ENCODE measurements at regions not wholly inside any gene's neighbourhood (a gene's known extent, or its start where the extent isn't known, plus 50 kb on each side); places are given as distances from the start of the nearest gene placed in this dataset.

DNA sequence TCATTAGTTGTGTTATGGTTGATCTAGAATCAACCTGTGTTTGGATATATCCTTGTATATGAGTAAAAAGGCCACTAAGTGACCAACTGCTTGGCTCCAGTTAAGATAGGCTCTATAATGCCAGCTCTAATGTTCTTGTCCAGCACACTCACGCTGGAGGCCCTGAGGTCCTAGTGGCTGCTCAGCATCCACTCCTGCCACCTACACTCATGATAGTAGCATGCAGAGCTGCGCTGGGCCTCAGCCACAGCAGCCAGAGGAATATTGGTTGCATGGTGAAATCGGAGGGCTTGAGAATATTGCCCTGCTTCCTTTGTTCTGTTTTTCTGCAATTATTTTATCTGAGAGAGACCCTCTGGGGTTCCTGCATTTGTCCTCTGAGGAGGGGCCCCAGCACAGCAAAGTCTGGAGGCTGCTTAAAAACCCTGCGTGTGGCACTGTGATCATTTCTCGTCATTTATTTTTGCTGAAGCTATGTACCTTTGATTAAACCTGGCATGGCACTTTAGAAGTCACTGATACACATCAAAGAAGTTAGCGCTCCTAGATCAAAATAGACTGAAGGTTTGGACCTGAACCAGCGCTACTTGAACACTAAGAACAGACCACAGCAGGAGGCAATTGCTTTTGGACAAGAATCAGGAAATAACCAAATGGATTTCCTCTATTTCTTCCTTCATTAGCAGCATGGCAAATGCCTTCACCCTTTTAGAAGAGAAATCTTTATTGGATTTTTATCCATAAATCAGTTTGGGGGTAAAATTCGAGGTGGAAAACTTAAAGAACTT is 398.4 kb upstream of the ID4 start:
- no peak overlapping the region for H3K27ac ChIP-seq

DNA sequence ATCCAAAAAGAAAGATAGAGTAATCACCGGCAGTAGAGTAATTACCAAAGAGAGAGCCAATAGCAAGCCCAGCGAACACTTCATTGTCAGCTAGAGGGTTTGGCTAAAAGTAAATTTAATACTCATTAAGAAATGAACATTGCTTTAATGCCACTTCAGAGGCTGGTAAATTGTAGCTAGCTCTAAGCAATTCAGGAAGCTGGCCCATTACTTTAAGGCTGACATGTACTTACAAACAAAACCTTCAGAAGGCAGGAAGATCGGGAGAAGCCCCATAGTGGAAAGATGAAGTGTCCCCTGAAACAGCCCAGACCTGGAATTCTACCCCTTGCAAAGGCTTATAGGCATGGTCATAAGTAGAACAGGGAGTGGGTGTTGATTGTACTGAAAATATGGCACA is 396.6 kb upstream of the ID4 start:
- TF ChIP-seq, protein P1, sequence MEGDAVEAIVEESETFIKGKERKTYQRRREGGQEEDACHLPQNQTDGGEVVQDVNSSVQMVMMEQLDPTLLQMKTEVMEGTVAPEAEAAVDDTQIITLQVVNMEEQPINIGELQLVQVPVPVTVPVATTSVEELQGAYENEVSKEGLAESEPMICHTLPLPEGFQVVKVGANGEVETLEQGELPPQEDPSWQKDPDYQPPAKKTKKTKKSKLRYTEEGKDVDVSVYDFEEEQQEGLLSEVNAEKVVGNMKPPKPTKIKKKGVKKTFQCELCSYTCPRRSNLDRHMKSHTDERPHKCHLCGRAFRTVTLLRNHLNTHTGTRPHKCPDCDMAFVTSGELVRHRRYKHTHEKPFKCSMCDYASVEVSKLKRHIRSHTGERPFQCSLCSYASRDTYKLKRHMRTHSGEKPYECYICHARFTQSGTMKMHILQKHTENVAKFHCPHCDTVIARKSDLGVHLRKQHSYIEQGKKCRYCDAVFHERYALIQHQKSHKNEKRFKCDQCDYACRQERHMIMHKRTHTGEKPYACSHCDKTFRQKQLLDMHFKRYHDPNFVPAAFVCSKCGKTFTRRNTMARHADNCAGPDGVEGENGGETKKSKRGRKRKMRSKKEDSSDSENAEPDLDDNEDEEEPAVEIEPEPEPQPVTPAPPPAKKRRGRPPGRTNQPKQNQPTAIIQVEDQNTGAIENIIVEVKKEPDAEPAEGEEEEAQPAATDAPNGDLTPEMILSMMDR (IDR thresholded peaks at IDR 0.05), result no peak
- TF ChIP-seq ZFX (IDR thresholded peaks at IDR 0.05; ENCODE audit: borderline replicate concordance), result no peak
- H3K27ac ChIP-seq, result no peak overlapping the region

More for the DNA sequence above, 398.4 kb upstream of the ID4 start:
- TF ChIP-seq, protein P1 (IDR thresholded peaks at IDR 0.05), result no peak
- no peak for TF ChIP-seq ZFX (IDR thresholded peaks at IDR 0.05; ENCODE audit: borderline replicate concordance)

DNA sequence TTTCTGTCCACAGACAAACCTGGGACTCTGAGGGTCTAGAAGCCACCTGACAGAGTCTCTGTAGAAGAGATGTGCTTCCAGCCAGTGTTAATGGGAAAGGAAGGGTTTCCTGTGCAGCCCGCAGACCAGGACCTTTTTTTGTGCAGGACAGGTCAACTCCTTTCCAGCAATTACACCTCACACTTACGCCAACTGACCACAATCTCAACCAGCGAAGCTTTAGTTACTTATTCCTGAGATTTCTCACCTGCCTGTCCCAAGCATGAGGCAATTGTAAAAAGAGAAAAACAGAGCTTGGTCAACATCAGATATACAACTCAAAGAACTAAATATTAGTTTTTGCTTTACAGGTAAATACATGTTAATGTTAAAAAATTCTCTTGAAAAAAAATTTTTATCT is 393.8 kb upstream of the ID4 start:
- no peak overlapping the region for H3K27ac ChIP-seq
- TF ChIP-seq ZFX (IDR thresholded peaks at IDR 0.05; ENCODE audit: borderline replicate concordance), result no peak
- TF ChIP-seq, protein P1 (IDR thresholded peaks at IDR 0.05), result no peak

DNA sequence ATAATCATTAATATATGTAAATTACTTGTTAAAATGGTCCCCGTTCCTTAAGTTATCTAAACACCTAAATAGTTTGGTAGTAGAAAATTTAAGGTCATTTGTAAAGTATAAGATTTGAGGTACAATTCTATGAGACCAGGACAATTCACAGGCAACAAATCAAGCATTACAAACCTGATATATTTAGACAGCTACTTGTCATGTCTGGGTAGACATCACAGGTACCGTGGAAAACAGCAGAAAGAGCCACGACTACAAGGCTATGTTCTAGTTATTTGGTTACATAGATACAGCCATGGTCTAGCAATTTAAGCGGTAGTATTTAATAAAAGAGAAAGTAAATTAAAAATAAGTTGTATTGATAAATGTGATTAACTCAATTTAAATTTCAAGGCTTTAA is 393.1 kb upstream of the ID4 start:
- H3K27ac ChIP-seq, result no peak overlapping the region
- TF ChIP-seq, protein P1 (IDR thresholded peaks at IDR 0.05), result no peak
- TF ChIP-seq ZFX (IDR thresholded peaks at IDR 0.05; ENCODE audit: borderline replicate concordance), result no peak

DNA sequence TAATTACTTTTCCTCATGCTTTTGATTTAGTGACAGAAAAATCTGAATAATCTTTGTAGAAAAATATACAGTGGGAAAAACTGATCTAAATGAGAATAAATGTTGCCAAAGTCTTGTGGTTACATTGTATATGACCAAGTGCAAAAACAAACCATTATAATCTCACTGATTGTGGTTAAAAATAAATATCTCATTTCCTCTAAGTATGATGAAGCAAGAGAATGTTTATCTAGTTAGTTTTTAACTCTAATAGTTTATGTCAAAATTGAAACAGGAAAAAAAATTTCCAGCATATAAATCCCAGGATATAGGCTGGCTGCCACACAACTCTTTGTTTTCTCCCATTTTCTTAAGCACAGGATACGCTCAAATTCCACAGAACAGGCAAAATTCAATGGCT is 392.7 kb upstream of the ID4 start:
- no peak overlapping the region for H3K27ac ChIP-seq
- TF ChIP-seq, protein P1 (IDR thresholded peaks at IDR 0.05), result no peak
- no peak for TF ChIP-seq ZFX (IDR thresholded peaks at IDR 0.05; ENCODE audit: borderline replicate concordance)

DNA sequence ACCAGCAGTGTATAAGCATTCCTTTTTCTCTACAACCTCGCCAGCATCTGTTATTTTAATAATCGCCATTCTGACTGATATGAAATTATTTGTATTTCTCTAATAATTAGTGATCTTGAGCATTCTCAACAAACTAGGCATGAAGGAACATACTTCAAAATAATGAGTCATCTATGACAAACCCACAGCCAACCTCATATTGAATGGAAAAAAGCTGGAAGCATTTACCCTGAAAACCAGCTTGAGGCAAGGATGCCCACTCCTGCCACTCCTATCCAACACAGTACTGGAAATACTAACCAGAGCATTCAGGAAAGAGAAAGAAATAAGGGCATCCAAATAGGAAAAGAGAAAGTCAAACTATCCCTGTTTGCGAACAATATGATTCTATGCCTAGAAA is 390.6 kb upstream of the ID4 start:
- no peak overlapping the region for H3K27ac ChIP-seq
- TF ChIP-seq, protein P1 (IDR thresholded peaks at IDR 0.05), result no peak
- TF ChIP-seq ZFX (IDR thresholded peaks at IDR 0.05; ENCODE audit: borderline replicate concordance), result no peak

DNA sequence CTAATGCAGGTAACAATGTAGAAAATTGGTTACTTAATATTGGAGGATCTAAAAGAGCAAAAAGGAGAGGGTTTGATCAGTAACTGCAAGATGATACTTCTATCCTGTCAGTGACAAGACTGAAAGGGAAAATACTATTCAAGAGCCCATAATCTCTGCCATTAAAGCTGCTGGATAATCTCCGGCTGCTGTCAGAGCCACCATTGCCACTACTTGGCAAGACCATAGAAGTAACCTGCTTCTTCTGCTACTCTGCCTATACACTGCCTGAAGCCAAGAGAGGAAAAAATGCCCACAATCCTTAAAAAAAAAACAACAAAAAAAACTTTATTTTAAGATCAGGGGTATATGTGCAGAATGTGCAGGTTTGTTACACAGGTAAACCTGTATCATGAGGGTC is 386.5 kb upstream of the ID4 start:
- no peak overlapping the region for H3K27ac ChIP-seq
- TF ChIP-seq ZFX (IDR thresholded peaks at IDR 0.05; ENCODE audit: borderline replicate concordance), result no peak
- TF ChIP-seq, protein P1 (IDR thresholded peaks at IDR 0.05), result no peak
